OCI-LY3 (cell line): ENCODE measurements at regions not wholly inside any gene's neighbourhood (a gene's known extent, or its start where the extent isn't known, plus 50 kb on each side); places are given as distances from the start of the nearest gene placed in this dataset.

ENCODE experiments used
- H2AFZ ChIP-seq: fragments of 200-600, 300-600 bp; shearing (Covaris generic); 2 replicates; pipeline ENCODE4 v1.6.0; 2014; ENCODE audit warnings: antibody characterized with exemption, low read depth, low read length
- H3K27ac ChIP-seq: fragments of 200-600, 300-600 bp; sonication (generic); 2 replicates; pipeline ENCODE4 v1.5.1; 2014; ENCODE audit warnings: mild to moderate bottlenecking, low read length, moderate library complexity, mixed read lengths
- H3K27me3 ChIP-seq: fragments of 200-600, 300-600 bp; sonication (generic); 2 replicates; pipeline ENCODE4 v1.6.1; 2014; ENCODE audit warnings: low read depth, low read length, mixed read lengths
- H3K36me3 ChIP-seq: fragments of 200-600, 300-600 bp; sonication (generic); replicated peaks from 2 replicates; pipeline ENCODE3; 2014; ENCODE audit warnings: low read depth, low read length, mixed read lengths
- H3K4me1 ChIP-seq: fragments of 300-600, 200-600 bp; sonication (generic); 2 replicates; pipeline ENCODE4 v1.6.1; 2014; ENCODE audit warnings: low read length, mixed read lengths
- H3K4me2 ChIP-seq: fragments of 200-600, 300-600 bp; sonication (generic); 2 replicates; pipeline ENCODE4 v1.6.1; 2014; ENCODE audit warnings: low read length, mixed read lengths
- H3K4me3 ChIP-seq: fragments of 300-600, 200-600 bp; sonication (generic); 2 replicates; pipeline ENCODE4 v1.5.1; 2014; ENCODE audit warnings: antibody characterized with exemption, mild to moderate bottlenecking, low read length, moderate library complexity
- H3K79me2 ChIP-seq: fragments of 300-600, 200-600 bp; shearing (Covaris generic); 2 replicates; pipeline ENCODE4 v1.6.1; 2014; ENCODE audit warnings: mild to moderate bottlenecking, low read length, mixed read lengths
- H3K9ac ChIP-seq: fragments of 300-600, 200-600 bp; shearing (Covaris generic); 2 replicates; pipeline ENCODE4 v1.6.0; 2014; ENCODE audit warnings: mild to moderate bottlenecking, low read length, moderate library complexity
- H3K9me3 ChIP-seq: fragments of 200-600, 300-600 bp; shearing (Covaris generic); 2 replicates; pipeline ENCODE4 v1.6.1; 2014; ENCODE audit warnings: low read length, mixed read lengths; ENCODE audit not compliant: insufficient read depth
- H4K20me1 ChIP-seq: fragments of 200-600, 300-600 bp; sonication (generic); 2 replicates; pipeline ENCODE4 v1.6.1; 2016; ENCODE audit warnings: low read length, mixed read lengths; ENCODE audit not compliant: insufficient read depth
- CTCF ChIP-seq: fragments of 200-600, 300-600 bp; sonication (generic); IDR thresholded peaks from 2 replicates; pipeline ENCODE4 v1.5.1; 2014; ENCODE audit warnings: antibody characterized with exemption, low read length, low read depth
- EZH2phosphoT487 ChIP-seq: fragments of 200-600 bp; shearing (Covaris generic); IDR thresholded peaks from 2 replicates; pipeline ENCODE4 v1.6.1; 2018; ENCODE audit warnings: antibody characterized with exemption, mixed run types, low read depth

GRCh38 chr6:88386167-88386566 is 220.0 kb upstream of the CNR1 start:
- H3K9ac ChIP-seq = no peak overlapping the region
- H4K20me1 ChIP-seq = no peaks in the 10 kb centered on the region
- H3K79me2 ChIP-seq = no peaks in the 10 kb centered on the region
- no peaks in the 10 kb centered on the region for H3K36me3 ChIP-seq
- H3K4me1 ChIP-seq = no peaks in the 10 kb centered on the region
- H2AFZ ChIP-seq = no peak overlapping the region
- H3K27me3 ChIP-seq = no peaks in the 10 kb centered on the region
- TF ChIP-seq EZH2phosphoT487 = no peak
- TF ChIP-seq CTCF = no peak
- H3K4me2 ChIP-seq = no peak overlapping the region
- no peaks in the 10 kb centered on the region for H3K9me3 ChIP-seq
- no peak overlapping the region for H3K27ac ChIP-seq
- no peak overlapping the region for H3K4me3 ChIP-seq

GRCh38 chr6:88383183-88383582 is 217.0 kb upstream of the CNR1 start:
- Histone ChIP-seq H3K27ac (no peak overlapping the region), H3K36me3 (no peaks in the 10 kb centered on the region), H3K4me2 (no peak overlapping the region), H3K9me3 (no peaks in the 10 kb centered on the region), H3K9ac (no peak overlapping the region), H3K27me3 (no peaks in the 10 kb centered on the region), H4K20me1 (no peaks in the 10 kb centered on the region), H3K79me2 (no peaks in the 10 kb centered on the region), H2AFZ (no peak overlapping the region), H3K4me3 (no peak overlapping the region), H3K4me1 (no peaks in the 10 kb centered on the region)
- TF ChIP-seq EZH2phosphoT487 (no peak), CTCF (no peak)

GRCh38 chr6:88381289-88381642 is 215.1 kb upstream of the CNR1 start:
- Histone ChIP-seq H3K79me2 (no peaks in the 10 kb centered on the region), H3K9ac (no peak overlapping the region), H4K20me1 (no peaks in the 10 kb centered on the region), H3K36me3 (no peaks in the 10 kb centered on the region), H2AFZ (no peak overlapping the region), H3K4me2 (no peak overlapping the region), H3K27ac (no peak overlapping the region), H3K4me3 (no peak overlapping the region), H3K27me3 (no peaks in the 10 kb centered on the region), H3K9me3 (no peaks in the 10 kb centered on the region), H3K4me1 (no peaks in the 10 kb centered on the region)
- TF ChIP-seq EZH2phosphoT487 (no peak), CTCF (no peak)

- H3K27ac ChIP-seq = no peak overlapping the region
- no peak overlapping the region for H2AFZ ChIP-seq
- no peak overlapping the region for H3K9ac ChIP-seq
- H3K4me1 ChIP-seq = no peaks in the 10 kb centered on the region
- H3K4me2 ChIP-seq = no peak overlapping the region
- H3K9me3 ChIP-seq = no peaks in the 10 kb centered on the region
- H3K36me3 ChIP-seq = no peaks in the 10 kb centered on the region
- H3K79me2 ChIP-seq = no peaks in the 10 kb centered on the region
- H4K20me1 ChIP-seq = no peaks in the 10 kb centered on the region
- no peaks in the 10 kb centered on the region for H3K27me3 ChIP-seq
- no peak for TF ChIP-seq EZH2phosphoT487
- TF ChIP-seq CTCF = no peak
- no peak overlapping the region for H3K4me3 ChIP-seq
Observed at GRCh38 chr6:88380618-88381288, 214.6 kb upstream of the CNR1 start.
